OCI-LY7 (cell line): ENCODE measurements at regions not wholly inside any gene's neighbourhood (a gene's known extent, or its start where the extent isn't known, plus 50 kb on each side); places are given as distances from the start of the nearest gene placed in this dataset.

Source experiments
- CTCF ChIP-seq: fragments of 200-600 bp; sonication (generic); conservative IDR thresholded peaks from 2 replicates; pipeline ENCODE4 v1.5.1; 2014; ENCODE audit warnings: mild to moderate bottlenecking, antibody characterized with exemption, low read length, moderate library complexity, mixed read lengths
- EZH2phosphoT487 ChIP-seq: fragments of 200-600 bp; sonication (generic); IDR thresholded peaks from 2 replicates; pipeline ENCODE4 v1.6.1; 2018; ENCODE audit warnings: low read depth, borderline replicate concordance, mild to moderate bottlenecking, mixed run types, antibody characterized with exemption, low read length, moderate library complexity, mixed read lengths

GRCh38 chr11:3434976-3435375 lies 56.0 kb upstream of the ZNF195 start:
- TF ChIP-seq CTCF (no peak), EZH2phosphoT487 (no peak)
